H9 (cell line): ENCODE measurements at regions not wholly inside any gene's neighbourhood (a gene's known extent, or its start where the extent isn't known, plus 50 kb on each side); places are given as distances from the start of the nearest gene placed in this dataset.

Source experiments
- DNase-seq: peaks from one replicate; pipeline ENCODE4 v3.0.0-alpha.2; 2017
- H2AFZ ChIP-seq: one replicate; pipeline ENCODE4 v1.6.1; 2013; ENCODE audit warnings: mild to moderate bottlenecking, low read length, control low read depth, moderate library complexity
- H2AK5ac ChIP-seq: 2 replicates; pipeline ENCODE4 v1.6.1; 2013; ENCODE audit warnings: low read length, control low read depth, mixed read lengths; ENCODE audit not compliant: insufficient read length
- H2BK120ac ChIP-seq: one replicate; pipeline ENCODE4 v1.6.1; 2013; ENCODE audit warnings: low read depth, mild to moderate bottlenecking, low read length, control low read depth, inconsistent platforms; ENCODE audit not compliant: poor library complexity, severe bottlenecking
- H2BK12ac ChIP-seq: 2 replicates; pipeline ENCODE4 v1.6.1; 2013; ENCODE audit warnings: low read length, control low read depth, mixed read lengths, low read depth; ENCODE audit not compliant: insufficient read length
- H2BK15ac ChIP-seq: 2 replicates; pipeline ENCODE4 v1.6.1; 2013; ENCODE audit warnings: low read depth, low read length, control low read depth
- H2BK20ac ChIP-seq: one replicate; pipeline ENCODE4 v1.6.1; 2013; ENCODE audit warnings: low read depth, mild to moderate bottlenecking, low read length, control low read depth, inconsistent platforms; ENCODE audit not compliant: poor library complexity, severe bottlenecking
- H2BK5ac ChIP-seq: 2 replicates; pipeline ENCODE4 v1.6.1; 2013; ENCODE audit warnings: low read length, control low read depth, mixed read lengths; ENCODE audit not compliant: insufficient read length
- H3K14ac ChIP-seq: 2 replicates; pipeline ENCODE4 v1.6.1; 2013; ENCODE audit warnings: low read length, control low read depth; ENCODE audit not compliant: insufficient read depth
- H3K18ac ChIP-seq: 2 replicates; pipeline ENCODE4 v1.6.1; 2013; ENCODE audit warnings: low read depth, mild to moderate bottlenecking, mixed read lengths, low read length, control low read depth; ENCODE audit not compliant: insufficient read length
- H3K23ac ChIP-seq: 2 replicates; pipeline ENCODE4 v1.6.1; 2013; ENCODE audit warnings: low read length, control low read depth, mixed read lengths, low read depth; ENCODE audit not compliant: insufficient read length
- H3K23me2 ChIP-seq: 2 replicates; pipeline ENCODE4 v1.6.1; 2013; ENCODE audit warnings: low read depth, mild to moderate bottlenecking, mixed read lengths, low read length, control low read depth; ENCODE audit not compliant: insufficient read length, poor library complexity, severe bottlenecking
- H3K27ac ChIP-seq: 2 replicates; pipeline ENCODE4 v1.5.1; 2013; ENCODE audit warnings: low read length, control low read depth, mixed read lengths, low read depth; ENCODE audit not compliant: insufficient read length
- H3K27me3 ChIP-seq: 2 replicates; pipeline ENCODE4 v1.6.1; 2013; ENCODE audit warnings: low read length, control low read depth, inconsistent platforms; ENCODE audit not compliant: insufficient read depth
- H3K4ac ChIP-seq: 2 replicates; pipeline ENCODE4 v1.6.1; 2013; ENCODE audit warnings: low read depth, mild to moderate bottlenecking, control low read depth, inconsistent platforms, low read length, moderate library complexity
- H3K4me1 ChIP-seq: 2 replicates; pipeline ENCODE4 v1.6.1; 2013; ENCODE audit warnings: low read length, control low read depth, inconsistent platforms; ENCODE audit not compliant: insufficient read depth
- H3K4me2 ChIP-seq: 2 replicates; pipeline ENCODE4 v1.6.1; 2013; ENCODE audit warnings: low read length, control low read depth, mixed read lengths; ENCODE audit not compliant: insufficient read length, insufficient read depth
- H3K56ac ChIP-seq: 2 replicates; pipeline ENCODE4 v1.6.1; 2013; ENCODE audit warnings: low read depth, mild to moderate bottlenecking, mixed read lengths, low read length, control low read depth; ENCODE audit not compliant: insufficient read length
- H3K79me1 ChIP-seq: 2 replicates; pipeline ENCODE4 v1.6.1; 2013; ENCODE audit warnings: low read depth, mild to moderate bottlenecking, moderate library complexity, low read length, control low read depth, inconsistent platforms; ENCODE audit not compliant: insufficient read depth, poor library complexity, severe bottlenecking
- H3K79me2 ChIP-seq: 2 replicates; pipeline ENCODE4 v1.6.1; 2013; ENCODE audit warnings: low read length, control low read depth, inconsistent platforms; ENCODE audit not compliant: insufficient read depth
- H3K9ac ChIP-seq: 2 replicates; pipeline ENCODE4 v1.6.1; 2013; ENCODE audit warnings: low read length, control low read depth, mixed read lengths; ENCODE audit not compliant: insufficient read length; ENCODE audit errors: extremely low read depth
- H3K9me3 ChIP-seq: one replicate; pipeline ENCODE4 v1.6.1; 2013; ENCODE audit warnings: low read depth, low read length, inconsistent platforms; ENCODE audit not compliant: control insufficient read depth
- H3T11ph ChIP-seq: one replicate; pipeline ENCODE4 v1.6.1; 2013; ENCODE audit warnings: mild to moderate bottlenecking, low read length, control low read depth, inconsistent platforms
- H4K20me1 ChIP-seq: one replicate; pipeline ENCODE4 v1.6.1; 2013; ENCODE audit not compliant: control insufficient read depth, insufficient read length, insufficient read depth
- H4K5ac ChIP-seq: 2 replicates; pipeline ENCODE4 v1.6.1; 2013; ENCODE audit warnings: low read depth, mild to moderate bottlenecking, mixed read lengths, low read length, control low read depth; ENCODE audit not compliant: insufficient read length
- H4K8ac ChIP-seq: replicated peaks from 2 replicates; pipeline ENCODE4 v1.6.1; 2013; ENCODE audit warnings: low read length, control low read depth, mixed read lengths, low read depth; ENCODE audit not compliant: insufficient read length
- H4K91ac ChIP-seq: 2 replicates; pipeline ENCODE4 v1.6.1; 2013; ENCODE audit warnings: low read depth, mild to moderate bottlenecking, moderate library complexity, mixed read lengths, low read length, control low read depth; ENCODE audit not compliant: insufficient read length
- H3K27ac Mint-ChIP-seq, 3 experiments: 2 replicates in 2 of 3; 3 replicates in 1 of 3; pipeline ENCODE4 v1.8.0; 2020 to 2021; ENCODE audit warnings: mixed read lengths in 3 of 3, mild to moderate bottlenecking in 1 of 3, moderate library complexity in 1 of 3
- H3K27me3 Mint-ChIP-seq: 2 replicates; pipeline ENCODE4 v1.8.0; 2021; ENCODE audit warnings: low read depth, mild to moderate bottlenecking, moderate library complexity, mixed read lengths
- H3K36me3 Mint-ChIP-seq, 3 experiments: 2 replicates in 2 of 3; 3 replicates in 1 of 3; pipeline ENCODE4 v1.8.0; 2020 to 2021; ENCODE audit warnings: low read depth in 3 of 3, mixed read lengths in 3 of 3; ENCODE audit not compliant: insufficient read depth in 1 of 3
- H3K4me1 Mint-ChIP-seq, 2 experiments: 2 replicates each; pipeline ENCODE4 v1.8.0; 2020; ENCODE audit warnings: mixed read lengths in 2 of 2
- H3K4me3 Mint-ChIP-seq, 2 experiments: 2 replicates in 1 of 2; 3 replicates in 1 of 2; pipeline ENCODE4 v1.8.0; 2020 to 2021; ENCODE audit warnings: mild to moderate bottlenecking in 2 of 2, mixed read lengths in 2 of 2, moderate library complexity in 1 of 2
- H3K9me3 Mint-ChIP-seq, 2 experiments: 2 replicates in 1 of 2; 3 replicates in 1 of 2; pipeline ENCODE4 v1.8.0; 2020; ENCODE audit warnings: mild to moderate bottlenecking in 2 of 2, mixed read lengths in 2 of 2, moderate library complexity in 1 of 2
- WGBS: extraction: QIAGEN DNeasy Blood & Tissue Kit; methylation state at CpG from one replicate; pipeline ENCODE4 v1.1.7; 2013; ENCODE audit warnings: missing lambda C conversion rate, low lambda C conversion rate, mixed read lengths; ENCODE audit not compliant: insufficient read length; ENCODE audit errors: extremely low coverage; 5-methylcytosine and 5-hydroxymethylcytosine counted together
- TF ChIP-seq, protein P1 (sequence below): fragments of 200-600 bp; sonication (generic); conservative IDR thresholded peaks from 3 replicates; pipeline ENCODE4 v1.8.0; 2021; ENCODE audit warnings: antibody characterized with exemption, mild to moderate bottlenecking

DNA sequence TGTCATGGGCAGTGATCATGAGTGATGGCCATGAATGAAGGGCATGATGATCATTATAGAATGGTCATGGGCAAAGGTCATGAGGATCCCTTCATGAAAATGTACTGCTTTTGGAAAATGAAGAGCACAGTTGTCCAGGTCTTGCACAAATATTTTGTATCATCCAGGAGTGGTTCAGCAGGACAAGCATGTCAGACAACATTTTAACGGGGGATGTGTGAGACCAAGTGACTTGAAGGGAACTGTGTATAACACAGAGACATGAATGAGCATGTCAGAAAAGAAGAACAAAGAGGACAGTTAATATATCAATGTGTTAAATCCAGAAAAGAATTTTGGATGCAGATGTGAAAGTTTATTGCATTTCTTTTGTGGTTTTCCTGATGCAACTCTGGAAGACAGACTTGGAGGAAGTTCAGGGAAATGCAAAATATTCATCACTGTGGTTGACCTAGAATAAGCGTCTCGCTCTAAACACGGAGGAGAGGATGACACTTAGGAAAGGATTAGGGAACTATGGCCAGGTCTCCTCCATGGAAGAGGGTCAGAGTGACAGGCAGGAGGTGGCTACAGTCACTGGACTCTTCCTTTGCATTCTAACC, 116.1 kb upstream of the IRX4 start:
- Histone ChIP-seq H2BK120ac (no peak overlapping the region), H2BK5ac (no peak overlapping the region), H3K56ac (no peak overlapping the region), H4K20me1 (no peaks in the 10 kb centered on the region), H2BK12ac (no peak overlapping the region), H2BK20ac (no peak overlapping the region), H3K79me1 (no peaks in the 10 kb centered on the region), H3K4me2 (no peak overlapping the region), H4K91ac (no peak overlapping the region), H3K4me1 (no peaks in the 10 kb centered on the region), H3K23ac (no peak overlapping the region), H2AFZ (no peak overlapping the region), H2AK5ac (no peak overlapping the region), H3K9me3 (no peaks in the 10 kb centered on the region), H4K5ac (no peak overlapping the region), H3K18ac (no peak overlapping the region), H4K8ac (no peak overlapping the region), H3K27me3 (no peaks in the 10 kb centered on the region), H3K14ac (no peak overlapping the region), H3K27ac (no peak overlapping the region), H3K4ac (no peak overlapping the region), H2BK15ac (no peak overlapping the region), H3K23me2 (no peaks in the 10 kb centered on the region), H3K9ac (no peak overlapping the region), H3K79me2 (no peaks in the 10 kb centered on the region), H3T11ph (no peak overlapping the region)
- no peak for DNase-seq
- Mint-ChIP-seq H3K36me3 (peaks cover 4 to 11% (median 7%) of the 10 kb centered on the region in 3 experiments; a peak in 6 of 7 replicates), H3K9me3 (peaks cover 7% of the 10 kb centered on the region in 2 experiments; a peak in 4 of 5 replicates), H3K27me3 (peaks cover 27% of the 10 kb centered on the region), H3K4me3 (no peak overlapping the region), H3K4me1 (peaks cover 18 to 24% of the 10 kb centered on the region in 2 experiments), H3K27ac (peak overlapping the region in 1 of 3 experiments; percentile 19; a peak in 1 of 7 replicates)
- WGBS: no CpG with 5 or more reads among the region's 4 CpGs
- TF ChIP-seq, protein P1, sequence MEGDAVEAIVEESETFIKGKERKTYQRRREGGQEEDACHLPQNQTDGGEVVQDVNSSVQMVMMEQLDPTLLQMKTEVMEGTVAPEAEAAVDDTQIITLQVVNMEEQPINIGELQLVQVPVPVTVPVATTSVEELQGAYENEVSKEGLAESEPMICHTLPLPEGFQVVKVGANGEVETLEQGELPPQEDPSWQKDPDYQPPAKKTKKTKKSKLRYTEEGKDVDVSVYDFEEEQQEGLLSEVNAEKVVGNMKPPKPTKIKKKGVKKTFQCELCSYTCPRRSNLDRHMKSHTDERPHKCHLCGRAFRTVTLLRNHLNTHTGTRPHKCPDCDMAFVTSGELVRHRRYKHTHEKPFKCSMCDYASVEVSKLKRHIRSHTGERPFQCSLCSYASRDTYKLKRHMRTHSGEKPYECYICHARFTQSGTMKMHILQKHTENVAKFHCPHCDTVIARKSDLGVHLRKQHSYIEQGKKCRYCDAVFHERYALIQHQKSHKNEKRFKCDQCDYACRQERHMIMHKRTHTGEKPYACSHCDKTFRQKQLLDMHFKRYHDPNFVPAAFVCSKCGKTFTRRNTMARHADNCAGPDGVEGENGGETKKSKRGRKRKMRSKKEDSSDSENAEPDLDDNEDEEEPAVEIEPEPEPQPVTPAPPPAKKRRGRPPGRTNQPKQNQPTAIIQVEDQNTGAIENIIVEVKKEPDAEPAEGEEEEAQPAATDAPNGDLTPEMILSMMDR: no peak
